ENCODE measurements at regions not wholly inside any gene's neighbourhood (a gene's known extent, or its start where the extent isn't known, plus 50 kb on each side); places are given as distances from the start of the nearest gene placed in this dataset.
"Not testable (repeated sequence)": the region's sequence is repeated elsewhere in the genome, so short reads cannot be mapped to it uniquely, and the experiment has no call there.

DNA sequence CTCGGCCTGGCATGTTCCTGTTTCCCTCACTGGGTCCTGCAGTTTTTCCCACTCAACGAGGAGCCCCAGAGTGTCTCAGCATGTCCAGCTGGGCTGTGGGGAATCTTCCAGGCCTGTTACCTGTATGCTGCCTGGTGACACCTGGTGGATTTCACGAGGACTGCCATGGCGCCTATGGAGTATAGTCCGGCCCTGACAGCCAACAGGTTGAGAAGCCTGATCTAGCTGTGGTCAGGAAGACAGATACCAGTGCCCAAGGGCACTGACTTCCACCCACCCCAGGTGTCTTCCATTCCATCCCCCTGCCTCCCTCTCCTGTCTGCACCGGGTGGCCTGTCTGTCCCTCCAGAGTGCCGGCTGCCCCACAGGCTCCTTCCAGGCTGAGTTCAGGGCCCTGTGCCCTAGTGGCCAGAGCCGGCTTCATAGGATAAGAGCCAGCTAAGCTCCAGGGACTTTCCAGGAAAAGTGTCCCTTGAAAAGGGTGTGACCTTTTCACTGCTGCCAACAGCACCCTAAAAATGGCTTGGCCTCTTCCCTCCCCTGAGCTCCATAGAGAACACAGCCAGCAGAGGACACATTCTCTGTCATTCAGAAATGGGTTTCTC lies 129.4 kb upstream of the AKAP13 start:
- TF ChIP-seq, protein P1, sequence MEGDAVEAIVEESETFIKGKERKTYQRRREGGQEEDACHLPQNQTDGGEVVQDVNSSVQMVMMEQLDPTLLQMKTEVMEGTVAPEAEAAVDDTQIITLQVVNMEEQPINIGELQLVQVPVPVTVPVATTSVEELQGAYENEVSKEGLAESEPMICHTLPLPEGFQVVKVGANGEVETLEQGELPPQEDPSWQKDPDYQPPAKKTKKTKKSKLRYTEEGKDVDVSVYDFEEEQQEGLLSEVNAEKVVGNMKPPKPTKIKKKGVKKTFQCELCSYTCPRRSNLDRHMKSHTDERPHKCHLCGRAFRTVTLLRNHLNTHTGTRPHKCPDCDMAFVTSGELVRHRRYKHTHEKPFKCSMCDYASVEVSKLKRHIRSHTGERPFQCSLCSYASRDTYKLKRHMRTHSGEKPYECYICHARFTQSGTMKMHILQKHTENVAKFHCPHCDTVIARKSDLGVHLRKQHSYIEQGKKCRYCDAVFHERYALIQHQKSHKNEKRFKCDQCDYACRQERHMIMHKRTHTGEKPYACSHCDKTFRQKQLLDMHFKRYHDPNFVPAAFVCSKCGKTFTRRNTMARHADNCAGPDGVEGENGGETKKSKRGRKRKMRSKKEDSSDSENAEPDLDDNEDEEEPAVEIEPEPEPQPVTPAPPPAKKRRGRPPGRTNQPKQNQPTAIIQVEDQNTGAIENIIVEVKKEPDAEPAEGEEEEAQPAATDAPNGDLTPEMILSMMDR (IDR thresholded peaks at IDR 0.05; ENCODE audit: low read length), result peak; percentile 20
- not testable (repeated sequence) for TF ChIP-seq EZH2phosphoT487 (IDR thresholded peaks at IDR 0.05; ENCODE audit: low read length); EZH2 (optimal IDR thresholded peaks at IDR 0.05; ENCODE audit: low read depth, low read length)
